HepG2 (cell line): ENCODE measurements at regions not wholly inside any gene's neighbourhood (a gene's known extent, or its start where the extent isn't known, plus 50 kb on each side); places are given as distances from the start of the nearest gene placed in this dataset.

Experiments used
- ATAC-seq: fragments of 200-7000 bp; cut with Tn5 transposase; 3 replicates; pipeline ENCODE4 v1.9.1; 2020; ENCODE audit warnings: mild to moderate bottlenecking, moderate library complexity
- BruUV-seq: library from RNA; stranded (reverse); fragments of 400-500 nt; replicated peaks from 2 replicates; lab custom pipeline; 2021; lab: Mats Ljungman, UMichigan
- CTCF ChIA-PET: fragments of 300-600 bp; formaldehyde crosslinking; extraction: SDS; loops from one replicate; lab custom pipeline; 2021; ENCODE audit warnings: low total read pairs, inconsistent platforms, low intra/inter-chr PET ratio; lab: Yijun Ruan, JAX
- POLR2A ChIA-PET: fragments of 350-600 bp; sonication (Branson Sonifier 250); formaldehyde crosslinking; loops from one replicate; lab custom pipeline; 2020; ENCODE audit warnings: antibody characterized with exemption, inconsistent platforms; lab: Yijun Ruan, JAX
- DNase-seq: peaks from one replicate; pipeline ENCODE4 v3.0.0-alpha.2; 2015; ENCODE audit warnings: low spot score
- FAIRE-seq: peaks from 3 replicates; lab custom pipeline; 2011; peaks lifted over from hg19 to GRCh38; lab: Jason Lieb, UNC
- H2AFZ ChIP-seq: one replicate; pipeline ENCODE4 v1.6.1; 2011; ENCODE audit warnings: low read length, inconsistent platforms
- H3K27ac ChIP-seq: fragments of 300-600 bp; 3 replicates; pipeline ENCODE4 v1.8.0; 2011; ENCODE audit warnings: mixed run types, mild to moderate bottlenecking, mixed read lengths, low read length, inconsistent platforms; ENCODE audit not compliant: insufficient read depth; ENCODE audit errors: extremely low read length
- H3K27me3 ChIP-seq, 2 experiments: fragments of 200-600 bp in 1 of 2; 2 replicates in 1 of 2; 3 replicates in 1 of 2; pipeline versions ENCODE4 v1.6.0 to v1.8.0; 2011; ENCODE audit warnings: low read length in 2 of 2, mild to moderate bottlenecking in 2 of 2, moderate library complexity in 2 of 2, inconsistent platforms in 1 of 2; ENCODE audit not compliant: insufficient read depth in 2 of 2, control insufficient read depth in 1 of 2
- H3K36me3 ChIP-seq, 2 experiments: fragments of 200-600 bp in 1 of 2; replicated peaks in 1 of 2; 2 replicates in 1 of 2; 3 replicates in 1 of 2; pipeline versions ENCODE4 v1.5.1 to v1.8.0; 2011; ENCODE audit warnings: low read length in 2 of 2, inconsistent platforms in 1 of 2; ENCODE audit not compliant: insufficient read depth in 2 of 2, control insufficient read depth in 1 of 2
- H3K4me1 ChIP-seq: 2 replicates; pipeline ENCODE4 v1.5.1; 2012; ENCODE audit warnings: low read length, inconsistent platforms; ENCODE audit not compliant: insufficient read depth
- H3K4me2 ChIP-seq: 2 replicates; pipeline ENCODE4 v1.6.0; 2011; ENCODE audit warnings: low read depth, low read length, inconsistent platforms
- H3K4me3 ChIP-seq, 3 experiments: fragments of 200-600 bp in 1 of 3; sonication (generic), shearing (Covaris generic) in 1 of 3; replicated peaks in 1 of 3; 2 replicates each; pipeline ENCODE4 v1.5.1; 2011 to 2016; ENCODE audit warnings: low read length in 3 of 3, inconsistent platforms in 2 of 3, low read depth in 2 of 3, mild to moderate bottlenecking in 2 of 3, control low read depth in 1 of 3, mixed read lengths in 1 of 3; ENCODE audit not compliant: insufficient read depth in 1 of 3
- H3K79me2 ChIP-seq: one replicate; pipeline ENCODE4 v1.6.1; 2011; ENCODE audit warnings: low read length, inconsistent platforms; ENCODE audit not compliant: insufficient read depth
- H3K9ac ChIP-seq: 2 replicates; pipeline ENCODE4 v1.6.0; 2011; ENCODE audit warnings: mild to moderate bottlenecking, low read depth, low read length, inconsistent platforms; ENCODE audit not compliant: insufficient read depth
- H3K9me3 ChIP-seq: 2 replicates; pipeline ENCODE4 v1.5.1; 2012; ENCODE audit warnings: mild to moderate bottlenecking, low read length
- H4K20me1 ChIP-seq: 2 replicates; pipeline ENCODE4 v1.6.0; 2011; ENCODE audit warnings: inconsistent platforms, mild to moderate bottlenecking, low read length, moderate library complexity; ENCODE audit not compliant: insufficient read depth
- EZH2 ChIP-seq: conservative IDR thresholded peaks from 2 replicates; pipeline ENCODE4 v1.6.1; 2012; ENCODE audit warnings: mild to moderate bottlenecking, low read depth, low read length, moderate library complexity
- FIP1L1 ChIP-seq: fragments of 200-400 bp; formaldehyde crosslinking; IDR thresholded peaks from 2 replicates; pipeline ENCODE4 v1.6.1; 2018; ENCODE audit warnings: low read depth, mild to moderate bottlenecking, low read length, moderate library complexity, borderline replicate concordance; ENCODE audit not compliant: insufficient read depth
- KMT2B ChIP-seq: IDR thresholded peaks from 2 replicates; pipeline ENCODE4 v1.6.1; 2016; ENCODE audit warnings: missing genetic modification reagents, missing compliant biosample characterization
- RELA ChIP-seq: sonication (generic); formaldehyde crosslinking; IDR thresholded peaks from 2 replicates; pipeline ENCODE4 v1.4.0; 2020; ENCODE audit warnings: missing genetic modification reagents
- SMARCE1 ChIP-seq: fragments of 450-650 bp; IDR thresholded peaks from 2 replicates; pipeline ENCODE4 v1.6.1; 2017; ENCODE audit warnings: borderline replicate concordance
- ZNF720 ChIP-seq: sonication (generic); formaldehyde crosslinking; IDR thresholded peaks from 2 replicates; pipeline ENCODE4 v1.4.0; 2020; ENCODE audit warnings: missing genetic modification reagents
- ZNF781 ChIP-seq: sonication (generic); formaldehyde crosslinking; IDR thresholded peaks from 2 replicates; pipeline ENCODE4 v1.5.1; 2020; ENCODE audit warnings: borderline replicate concordance, mild to moderate bottlenecking, missing genetic modification reagents; ENCODE audit errors: not compliant biosample characterization
- WGBS: methylation state at CpG from one replicate; pipeline ENCODE4 v1.1.6; 2017; ENCODE audit warnings: low lambda C conversion rate; 5-methylcytosine and 5-hydroxymethylcytosine counted together
- in situ Hi-C: cut with HindIII; loops from 2 replicates; pipeline ENCODE4 v1.10.0; 2017; ENCODE audit warnings: low pct_unique_long_range_greater_than_20kb; ENCODE audit not compliant: extremely low pct_ligation_motif_present
- intact Hi-C: fragments of 100-400 bp; cut with micrococcal nuclease; formaldehyde crosslinking; loops from one replicate; pipeline ENCODE4 v1.10.0; 2022; ENCODE audit not compliant: unreplicated experiment
- TF ChIP-seq, protein P1 (sequence below): sonication (generic); formaldehyde crosslinking; IDR thresholded peaks from 2 replicates; pipeline ENCODE4 v1.4.0; 2020; ENCODE audit warnings: missing genetic modification reagents, borderline replicate concordance
- TF ChIP-seq, protein P2 (sequence below): sonication (generic); formaldehyde crosslinking; IDR thresholded peaks from 2 replicates; pipeline ENCODE4 v1.8.0; 2022; ENCODE audit warnings: missing genetic modification reagents, mild to moderate bottlenecking, inconsistent platforms, borderline replicate concordance

GRCh38 chr2:147789287-147789686, 55.5 kb upstream of the ACVR2A start:
- no peak for FAIRE-seq

More at GRCh38 chr2:147789287-147789686, 55.5 kb upstream of the ACVR2A start:
- no TSS peak for BruUV-seq
- DNase-seq (no peak), ATAC-seq (no peak)
- H3K9me3 ChIP-seq, result no peaks in the 10 kb centered on the region
- H3K36me3 ChIP-seq, result no peaks in the 10 kb centered on the region
- H3K27me3 ChIP-seq, result no peaks in the 10 kb centered on the region
- H2AFZ ChIP-seq, result no peak overlapping the region
- H3K4me2 ChIP-seq, result no peak overlapping the region
- CTCF ChIA-PET, result no interaction called here
- intact Hi-C loops, result no loop called here
- no peak for TF ChIP-seq ZNF781 (CRISPR knock-in tag)
- TF ChIP-seq RELA (CRISPR knock-in tag), result no peak
- TF ChIP-seq SMARCE1, result no peak
- TF ChIP-seq, protein P1, sequence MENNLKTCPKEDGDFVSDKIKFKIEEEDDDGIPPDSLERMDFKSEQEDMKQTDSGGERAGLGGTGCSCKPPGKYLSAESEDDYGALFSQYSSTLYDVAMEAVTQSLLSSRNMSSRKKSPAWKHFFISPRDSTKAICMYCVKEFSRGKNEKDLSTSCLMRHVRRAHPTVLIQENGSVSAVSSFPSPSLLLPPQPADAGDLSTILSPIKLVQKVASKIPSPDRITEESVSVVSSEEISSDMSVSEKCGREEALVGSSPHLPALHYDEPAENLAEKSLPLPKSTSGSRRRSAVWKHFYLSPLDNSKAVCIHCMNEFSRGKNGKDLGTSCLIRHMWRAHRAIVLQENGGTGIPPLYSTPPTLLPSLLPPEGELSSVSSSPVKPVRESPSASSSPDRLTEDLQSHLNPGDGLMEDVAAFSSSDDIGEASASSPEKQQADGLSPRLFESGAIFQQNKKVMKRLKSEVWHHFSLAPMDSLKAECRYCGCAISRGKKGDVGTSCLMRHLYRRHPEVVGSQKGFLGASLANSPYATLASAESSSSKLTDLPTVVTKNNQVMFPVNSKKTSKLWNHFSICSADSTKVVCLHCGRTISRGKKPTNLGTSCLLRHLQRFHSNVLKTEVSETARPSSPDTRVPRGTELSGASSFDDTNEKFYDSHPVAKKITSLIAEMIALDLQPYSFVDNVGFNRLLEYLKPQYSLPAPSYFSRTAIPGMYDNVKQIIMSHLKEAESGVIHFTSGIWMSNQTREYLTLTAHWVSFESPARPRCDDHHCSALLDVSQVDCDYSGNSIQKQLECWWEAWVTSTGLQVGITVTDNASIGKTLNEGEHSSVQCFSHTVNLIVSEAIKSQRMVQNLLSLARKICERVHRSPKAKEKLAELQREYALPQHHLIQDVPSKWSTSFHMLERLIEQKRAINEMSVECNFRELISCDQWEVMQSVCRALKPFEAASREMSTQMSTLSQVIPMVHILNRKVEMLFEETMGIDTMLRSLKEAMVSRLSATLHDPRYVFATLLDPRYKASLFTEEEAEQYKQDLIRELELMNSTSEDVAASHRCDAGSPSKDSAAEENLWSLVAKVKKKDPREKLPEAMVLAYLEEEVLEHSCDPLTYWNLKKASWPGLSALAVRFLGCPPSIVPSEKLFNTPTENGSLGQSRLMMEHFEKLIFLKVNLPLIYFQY (CRISPR knock-in tag), result no peak
- TF ChIP-seq FIP1L1, result no peak
- TF ChIP-seq, protein P2, sequence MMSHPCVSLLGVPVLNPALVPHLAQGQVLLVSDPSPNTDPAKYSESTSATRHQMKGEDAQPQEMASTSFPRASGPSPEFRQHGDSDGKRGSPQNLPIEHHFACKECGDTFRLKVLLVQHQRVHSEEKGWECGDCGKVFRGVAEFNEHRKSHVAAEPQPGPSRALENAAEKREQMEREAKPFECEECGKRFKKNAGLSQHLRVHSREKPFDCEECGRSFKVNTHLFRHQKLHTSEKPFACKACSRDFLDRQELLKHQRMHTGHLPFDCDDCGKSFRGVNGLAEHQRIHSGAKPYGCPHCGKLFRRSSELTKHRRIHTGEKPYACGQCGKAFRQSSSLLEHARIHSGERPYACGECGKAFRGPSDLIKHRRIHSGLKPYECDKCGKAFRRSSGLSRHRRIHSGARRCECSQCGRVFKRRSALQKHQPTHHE (CRISPR knock-in tag), result no peak
- no peak for TF ChIP-seq EZH2
- no peak for TF ChIP-seq KMT2B (CRISPR knock-in tag)
- TF ChIP-seq ZNF720 (CRISPR knock-in tag), result no peak
- TF ChIP-seq, all 625 proteins: peak for 0
- in situ Hi-C loops, result no loop called here
- Histone ChIP-seq H4K20me1 (no peaks in the 10 kb centered on the region), H3K9ac (no peak overlapping the region), H3K4me3 (no peak overlapping the region), H3K27ac (no peak overlapping the region), H3K4me1 (no peaks in the 10 kb centered on the region), H3K79me2 (no peaks in the 10 kb centered on the region)
- POLR2A ChIA-PET, result no interaction called here
- 0% methylated on average over 2 of the region's 2 CpGs for WGBS
